HEK293 (cell line): ENCODE measurements at regions not wholly inside any gene's neighbourhood (a gene's known extent, or its start where the extent isn't known, plus 50 kb on each side); places are given as distances from the start of the nearest gene placed in this dataset.
A peak's percentile ranks its signal among the peaks of the same experiment; 100 is the strongest.
"Not testable (repeated sequence)": the region's sequence is repeated elsewhere in the genome, so short reads cannot be mapped to it uniquely, and the experiment has no call there.

Experiments used
- SP3 ChIP-seq: fragments of 450-650 bp; formaldehyde crosslinking; IDR thresholded peaks from 2 replicates; pipeline ENCODE4 v1.5.1; 2016; ENCODE audit warnings: missing biosample characterization, missing genetic modification characterization
- ZNF223 ChIP-seq: fragments of 450-650 bp; formaldehyde crosslinking; IDR thresholded peaks from 2 replicates; pipeline ENCODE4 v1.5.1; 2016; ENCODE audit warnings: missing biosample characterization, missing genetic modification characterization
- ZNF23 ChIP-seq: fragments of 450-650 bp; formaldehyde crosslinking; IDR thresholded peaks from 2 replicates; pipeline ENCODE4 v1.5.1; 2016; ENCODE audit warnings: missing biosample characterization, missing genetic modification characterization, borderline replicate concordance
- ZNF311 ChIP-seq: fragments of 450-650 bp; formaldehyde crosslinking; IDR thresholded peaks from 2 replicates; pipeline ENCODE4 v1.5.1; 2017; ENCODE audit warnings: missing biosample characterization, missing genetic modification characterization, borderline replicate concordance
- ZNF670 ChIP-seq: fragments of 450-650 bp; formaldehyde crosslinking; IDR thresholded peaks from 2 replicates; pipeline ENCODE4 v1.5.1; 2016; ENCODE audit warnings: missing biosample characterization, missing genetic modification characterization, low read depth
- ZNF785 ChIP-seq: fragments of 450-650 bp; formaldehyde crosslinking; IDR thresholded peaks from 2 replicates; pipeline ENCODE4 v1.5.1; 2016; ENCODE audit warnings: missing biosample characterization, missing genetic modification characterization
- TF ChIP-seq, protein P1 (sequence below): fragments of 450-650 bp; formaldehyde crosslinking; IDR thresholded peaks from 2 replicates; pipeline ENCODE4 v1.5.1; 2016; ENCODE audit warnings: missing biosample characterization, missing genetic modification characterization

- TF ChIP-seq, protein P1, sequence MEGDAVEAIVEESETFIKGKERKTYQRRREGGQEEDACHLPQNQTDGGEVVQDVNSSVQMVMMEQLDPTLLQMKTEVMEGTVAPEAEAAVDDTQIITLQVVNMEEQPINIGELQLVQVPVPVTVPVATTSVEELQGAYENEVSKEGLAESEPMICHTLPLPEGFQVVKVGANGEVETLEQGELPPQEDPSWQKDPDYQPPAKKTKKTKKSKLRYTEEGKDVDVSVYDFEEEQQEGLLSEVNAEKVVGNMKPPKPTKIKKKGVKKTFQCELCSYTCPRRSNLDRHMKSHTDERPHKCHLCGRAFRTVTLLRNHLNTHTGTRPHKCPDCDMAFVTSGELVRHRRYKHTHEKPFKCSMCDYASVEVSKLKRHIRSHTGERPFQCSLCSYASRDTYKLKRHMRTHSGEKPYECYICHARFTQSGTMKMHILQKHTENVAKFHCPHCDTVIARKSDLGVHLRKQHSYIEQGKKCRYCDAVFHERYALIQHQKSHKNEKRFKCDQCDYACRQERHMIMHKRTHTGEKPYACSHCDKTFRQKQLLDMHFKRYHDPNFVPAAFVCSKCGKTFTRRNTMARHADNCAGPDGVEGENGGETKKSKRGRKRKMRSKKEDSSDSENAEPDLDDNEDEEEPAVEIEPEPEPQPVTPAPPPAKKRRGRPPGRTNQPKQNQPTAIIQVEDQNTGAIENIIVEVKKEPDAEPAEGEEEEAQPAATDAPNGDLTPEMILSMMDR (tag by site-specific recombination) = not testable (repeated sequence)
- not testable (repeated sequence) for TF ChIP-seq SP3 (tag by site-specific recombination); ZNF670; ZNF785; ZNF23 (tag by site-specific recombination); ZNF311
- TF ChIP-seq ZNF223 = peak; percentile 75; the same call in 1 of the 2 replicates
These were observed 71.4 kb upstream of the PIK3R4 start for GRCh38 chr3:130818066-130818465.
